WI38 (cell line): ENCODE measurements at regions not wholly inside any gene's neighbourhood (a gene's known extent, or its start where the extent isn't known, plus 50 kb on each side); places are given as distances from the start of the nearest gene placed in this dataset.

Experiments used
- H3K4me3 ChIP-seq: 2 replicates; pipeline ENCODE4 v1.5.1; 2011; ENCODE audit warnings: low read depth, mild to moderate bottlenecking, control low read depth, low read length
- CTCF ChIP-seq: IDR thresholded peaks from 2 replicates; pipeline ENCODE4 v1.5.1; 2012; ENCODE audit warnings: low read depth, mild to moderate bottlenecking, control low read depth, low read length

- no peak for TF ChIP-seq CTCF
- no peak overlapping the region for H3K4me3 ChIP-seq
Measured at GRCh38 chr3:176933704-176934103, 263.6 kb downstream of the TBL1XR1 start.

GRCh38 chr3:176932433-176932832, 264.8 kb downstream of the TBL1XR1 start:
- H3K4me3 ChIP-seq: no peak overlapping the region
- TF ChIP-seq CTCF: no peak

GRCh38 chr3:176931991-176932390, 265.3 kb downstream of the TBL1XR1 start:
- TF ChIP-seq CTCF: no peak
- no peak overlapping the region for H3K4me3 ChIP-seq

GRCh38 chr3:176930942-176931341, 266.3 kb downstream of the TBL1XR1 start:
- TF ChIP-seq CTCF: no peak
- no peak overlapping the region for H3K4me3 ChIP-seq

GRCh38 chr3:176928582-176928931, 268.7 kb downstream of the TBL1XR1 start:
- TF ChIP-seq CTCF: no peak

GRCh38 chr3:176927706-176928581, 269.3 kb downstream of the TBL1XR1 start:
- no peak for TF ChIP-seq CTCF

More at GRCh38 chr3:176928582-176928931, 268.7 kb downstream of the TBL1XR1 start:
- H3K4me3 ChIP-seq: no peak overlapping the region

GRCh38 chr3:176927280-176927679, 270.0 kb downstream of the TBL1XR1 start:
- TF ChIP-seq CTCF: no peak
- H3K4me3 ChIP-seq: no peak overlapping the region

More at GRCh38 chr3:176927706-176928581, 269.3 kb downstream of the TBL1XR1 start:
- no peak overlapping the region for H3K4me3 ChIP-seq
